HepG2 (cell line): ENCODE measurements at regions not wholly inside any gene's neighbourhood (a gene's known extent, or its start where the extent isn't known, plus 50 kb on each side); places are given as distances from the start of the nearest gene placed in this dataset.

Source experiments
- ARNTL ChIP-seq: sonication (generic); formaldehyde crosslinking; IDR thresholded peaks from 2 replicates; pipeline ENCODE4 v1.4.0; 2020; ENCODE audit warnings: mild to moderate bottlenecking, missing genetic modification reagents
- ATF2 ChIP-seq: sonication (generic); formaldehyde crosslinking; IDR thresholded peaks from 2 replicates; pipeline ENCODE4 v1.4.0; 2020; ENCODE audit warnings: missing genetic modification reagents
- ATF7-NPFF ChIP-seq: sonication (generic); formaldehyde crosslinking; IDR thresholded peaks from 2 replicates; pipeline ENCODE4 v1.8.1; 2023; ENCODE audit warnings: mild to moderate bottlenecking, low read depth, missing genetic modification reagents, moderate library complexity
- EED ChIP-seq: sonication (generic); formaldehyde crosslinking; IDR thresholded peaks from 2 replicates; pipeline ENCODE4 v1.5.0; 2020; ENCODE audit warnings: mild to moderate bottlenecking, missing genetic modification reagents
- KDM5B ChIP-seq: sonication (generic); formaldehyde crosslinking; IDR thresholded peaks from 2 replicates; pipeline ENCODE4 v1.4.0; 2020; ENCODE audit warnings: missing genetic modification reagents, mild to moderate bottlenecking, borderline replicate concordance
- PHF21A ChIP-seq: sonication (generic); formaldehyde crosslinking; IDR thresholded peaks from 2 replicates; pipeline ENCODE4 v1.5.0; 2020; ENCODE audit warnings: mild to moderate bottlenecking, missing genetic modification reagents
- PRPF4 ChIP-seq: fragments of 200-400 bp; formaldehyde crosslinking; IDR thresholded peaks from 2 replicates; pipeline ENCODE4 v1.6.1; 2016; ENCODE audit warnings: low read length, low read depth; ENCODE audit not compliant: poor library complexity, severe bottlenecking
- RORA ChIP-seq: sonication (generic); formaldehyde crosslinking; IDR thresholded peaks from 2 replicates; pipeline ENCODE4 v1.5.0; 2020; ENCODE audit warnings: mild to moderate bottlenecking, missing genetic modification reagents, moderate library complexity
- SATB2 ChIP-seq: sonication (generic); formaldehyde crosslinking; IDR thresholded peaks from 2 replicates; pipeline ENCODE4 v1.5.0; 2020; ENCODE audit warnings: missing genetic modification reagents
- SNAI1 ChIP-seq: sonication (generic); formaldehyde crosslinking; IDR thresholded peaks from 2 replicates; pipeline ENCODE4 v1.5.0; 2020; ENCODE audit warnings: mild to moderate bottlenecking, missing genetic modification reagents, borderline replicate concordance
- TFDP1 ChIP-seq: IDR thresholded peaks from 2 replicates; pipeline ENCODE4 v1.6.1; 2016; ENCODE audit warnings: missing compliant biosample characterization, missing genetic modification reagents, borderline replicate concordance
- TRIM24 ChIP-seq: sonication (generic); formaldehyde crosslinking; IDR thresholded peaks from 2 replicates; pipeline ENCODE4 v1.8.0; 2022; ENCODE audit warnings: mild to moderate bottlenecking, missing genetic modification reagents
- ZNF124 ChIP-seq: sonication (generic); formaldehyde crosslinking; IDR thresholded peaks from 2 replicates; pipeline ENCODE4 v1.4.0; 2020; ENCODE audit warnings: missing genetic modification reagents
- ZNF3 ChIP-seq: IDR thresholded peaks from 2 replicates; pipeline ENCODE4 v1.7.0; 2017; ENCODE audit warnings: inconsistent platforms
- ZNF317 ChIP-seq: sonication (generic); formaldehyde crosslinking; IDR thresholded peaks from 2 replicates; pipeline ENCODE4 v1.5.0; 2020; ENCODE audit warnings: mild to moderate bottlenecking, missing genetic modification reagents
- ZNF33B ChIP-seq: sonication (generic); formaldehyde crosslinking; IDR thresholded peaks from 2 replicates; pipeline ENCODE4 v1.5.1; 2020; ENCODE audit warnings: mild to moderate bottlenecking, missing genetic modification reagents
- ZNF546 ChIP-seq: sonication (generic); formaldehyde crosslinking; conservative IDR thresholded peaks from 2 replicates; pipeline ENCODE4 v1.8.1; 2023; ENCODE audit warnings: mild to moderate bottlenecking, missing genetic modification reagents
- ZNF556 ChIP-seq: sonication (generic); formaldehyde crosslinking; IDR thresholded peaks from 2 replicates; pipeline ENCODE4 v1.4.0; 2020; ENCODE audit warnings: mild to moderate bottlenecking, missing genetic modification reagents, borderline replicate concordance
- ZNF557 ChIP-seq: sonication (generic); formaldehyde crosslinking; IDR thresholded peaks from 2 replicates; pipeline ENCODE4 v1.4.0; 2020; ENCODE audit warnings: missing genetic modification reagents
- ZNF644 ChIP-seq: IDR thresholded peaks from 2 replicates; pipeline ENCODE4 v1.6.1; 2016; ENCODE audit warnings: low read depth
- ZNF672 ChIP-seq: sonication (generic); formaldehyde crosslinking; IDR thresholded peaks from 2 replicates; pipeline ENCODE4 v1.8.1; 2022; ENCODE audit warnings: missing genetic modification reagents
- ZSCAN30 ChIP-seq: sonication (generic); formaldehyde crosslinking; IDR thresholded peaks from 2 replicates; pipeline ENCODE4 v1.5.0; 2020; ENCODE audit warnings: mild to moderate bottlenecking, missing genetic modification reagents
- ZSCAN9 ChIP-seq: IDR thresholded peaks from 2 replicates; pipeline ENCODE4 v1.6.1; 2016; ENCODE audit warnings: borderline replicate concordance
- TF ChIP-seq, protein P1 (sequence below): sonication (generic); formaldehyde crosslinking; IDR thresholded peaks from 2 replicates; pipeline ENCODE4 v1.4.0; 2020; ENCODE audit warnings: missing genetic modification reagents
- TF ChIP-seq, protein P2 (sequence below): IDR thresholded peaks from 2 replicates; pipeline ENCODE4 v1.4.0; 2020; ENCODE audit warnings: mild to moderate bottlenecking, missing genetic modification reagents

- TF ChIP-seq ZNF556 (no peak), PHF21A (no peak), ZSCAN9 (CRISPR knock-in tag) (no peak), ZNF546 (CRISPR knock-in tag) (no peak), PRPF4 (no peak), KDM5B (no peak), ZNF33B (CRISPR knock-in tag) (no peak), ATF7-NPFF (no peak), EED (no peak), ZNF317 (no peak), ARNTL (CRISPR knock-in tag) (no peak), ZNF672 (no peak), ZSCAN30 (CRISPR knock-in tag) (no peak), ZNF3 (no peak), TRIM24 (CRISPR knock-in tag) (no peak), ZNF124 (CRISPR knock-in tag) (no peak), ATF2 (CRISPR knock-in tag) (no peak), ZNF557 (CRISPR knock-in tag) (no peak), SATB2 (CRISPR knock-in tag) (no peak), TFDP1 (CRISPR knock-in tag) (no peak), RORA (CRISPR knock-in tag) (no peak), ZNF644 (CRISPR knock-in tag) (peak; percentile 52; the same call in 1 of the 2 replicates), SNAI1 (CRISPR knock-in tag) (no peak)
- TF ChIP-seq, protein P1, sequence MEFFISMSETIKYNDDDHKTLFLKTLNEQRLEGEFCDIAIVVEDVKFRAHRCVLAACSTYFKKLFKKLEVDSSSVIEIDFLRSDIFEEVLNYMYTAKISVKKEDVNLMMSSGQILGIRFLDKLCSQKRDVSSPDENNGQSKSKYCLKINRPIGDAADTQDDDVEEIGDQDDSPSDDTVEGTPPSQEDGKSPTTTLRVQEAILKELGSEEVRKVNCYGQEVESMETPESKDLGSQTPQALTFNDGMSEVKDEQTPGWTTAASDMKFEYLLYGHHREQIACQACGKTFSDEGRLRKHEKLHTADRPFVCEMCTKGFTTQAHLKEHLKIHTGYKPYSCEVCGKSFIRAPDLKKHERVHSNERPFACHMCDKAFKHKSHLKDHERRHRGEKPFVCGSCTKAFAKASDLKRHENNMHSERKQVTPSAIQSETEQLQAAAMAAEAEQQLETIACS, result no peak
- TF ChIP-seq, protein P2, sequence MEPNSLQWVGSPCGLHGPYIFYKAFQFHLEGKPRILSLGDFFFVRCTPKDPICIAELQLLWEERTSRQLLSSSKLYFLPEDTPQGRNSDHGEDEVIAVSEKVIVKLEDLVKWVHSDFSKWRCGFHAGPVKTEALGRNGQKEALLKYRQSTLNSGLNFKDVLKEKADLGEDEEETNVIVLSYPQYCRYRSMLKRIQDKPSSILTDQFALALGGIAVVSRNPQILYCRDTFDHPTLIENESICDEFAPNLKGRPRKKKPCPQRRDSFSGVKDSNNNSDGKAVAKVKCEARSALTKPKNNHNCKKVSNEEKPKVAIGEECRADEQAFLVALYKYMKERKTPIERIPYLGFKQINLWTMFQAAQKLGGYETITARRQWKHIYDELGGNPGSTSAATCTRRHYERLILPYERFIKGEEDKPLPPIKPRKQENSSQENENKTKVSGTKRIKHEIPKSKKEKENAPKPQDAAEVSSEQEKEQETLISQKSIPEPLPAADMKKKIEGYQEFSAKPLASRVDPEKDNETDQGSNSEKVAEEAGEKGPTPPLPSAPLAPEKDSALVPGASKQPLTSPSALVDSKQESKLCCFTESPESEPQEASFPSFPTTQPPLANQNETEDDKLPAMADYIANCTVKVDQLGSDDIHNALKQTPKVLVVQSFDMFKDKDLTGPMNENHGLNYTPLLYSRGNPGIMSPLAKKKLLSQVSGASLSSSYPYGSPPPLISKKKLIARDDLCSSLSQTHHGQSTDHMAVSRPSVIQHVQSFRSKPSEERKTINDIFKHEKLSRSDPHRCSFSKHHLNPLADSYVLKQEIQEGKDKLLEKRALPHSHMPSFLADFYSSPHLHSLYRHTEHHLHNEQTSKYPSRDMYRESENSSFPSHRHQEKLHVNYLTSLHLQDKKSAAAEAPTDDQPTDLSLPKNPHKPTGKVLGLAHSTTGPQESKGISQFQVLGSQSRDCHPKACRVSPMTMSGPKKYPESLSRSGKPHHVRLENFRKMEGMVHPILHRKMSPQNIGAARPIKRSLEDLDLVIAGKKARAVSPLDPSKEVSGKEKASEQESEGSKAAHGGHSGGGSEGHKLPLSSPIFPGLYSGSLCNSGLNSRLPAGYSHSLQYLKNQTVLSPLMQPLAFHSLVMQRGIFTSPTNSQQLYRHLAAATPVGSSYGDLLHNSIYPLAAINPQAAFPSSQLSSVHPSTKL (CRISPR knock-in tag), result peak; percentile 55
Measured at GRCh38 chr2:45329045-45329677, 281.9 kb downstream of the SRBD1 start (continued).
